ENCODE measurements at regions not wholly inside any gene's neighbourhood (a gene's known extent, or its start where the extent isn't known, plus 50 kb on each side); places are given as distances from the start of the nearest gene placed in this dataset.

GRCh38 chr9:2346277-2346913 is 275.2 kb upstream of the VLDLR start:
- no peak for TF ChIP-seq ETS1 (IDR thresholded peaks at IDR 0.05)
- no peak for TF ChIP-seq EZH2 (IDR thresholded peaks at IDR 0.05; ENCODE audit: low read depth, unreplicated experiment)
- no peak for TF ChIP-seq REST (IDR thresholded peaks at IDR 0.05; ENCODE audit: unreplicated experiment)
- no peak for TF ChIP-seq POLR2AphosphoS5 (IDR thresholded peaks at IDR 0.05; ENCODE audit: low read depth)
- no peak for TF ChIP-seq EZH2phosphoT487 (IDR thresholded peaks at IDR 0.05; ENCODE audit: unreplicated experiment)
- TF ChIP-seq ZNF114 (CRISPR knock-in tag; IDR thresholded peaks at IDR 0.05) = no peak
- no peak for TF ChIP-seq ZNF462 (CRISPR knock-in tag; IDR thresholded peaks at IDR 0.05)
- no peak for TF ChIP-seq NANOG (IDR thresholded peaks at IDR 0.05; ENCODE audit: borderline replicate concordance)
- no peak for TF ChIP-seq STAT1 (IDR thresholded peaks at IDR 0.05; ENCODE audit: unreplicated experiment)
- TF ChIP-seq CTCF (conservative IDR thresholded peaks at IDR 0.05; ENCODE audit: low read depth in 2 of 2) = no peak
- no peak for TF ChIP-seq CREB1 (CRISPR knock-in tag; IDR thresholded peaks at IDR 0.05; ENCODE audit: low read depth)
- no peak for TF ChIP-seq ZNF331 (CRISPR knock-in tag; IDR thresholded peaks at IDR 0.05; ENCODE audit: low read depth)
- TF ChIP-seq JUNB (IDR thresholded peaks at IDR 0.05; ENCODE audit: unreplicated experiment) = no peak
- no peak for ATAC-seq
- H3K4me2 ChIP-seq = no peak overlapping the region
- H3K4me1 ChIP-seq (ENCODE audit: insufficient read depth) = no peaks in the 10 kb centered on the region
- H3F3A ChIP-seq (replicated peaks; ENCODE audit: low read depth) = no peaks in the 10 kb centered on the region
- no peaks in the 10 kb centered on the region for H3K27me3 Mint-ChIP-seq (ENCODE audit: insufficient read depth, low read depth, poor library complexity)
- no peak overlapping the region for H3K4me3 ChIP-seq
- DNase-seq (ENCODE audit: low spot score) = no peak
- no peak overlapping the region for H3K27ac ChIP-seq (ENCODE audit: low read depth)
- no peak overlapping the region for H3K27ac Mint-ChIP-seq
- no peak overlapping the region for H3K4me3 Mint-ChIP-seq
- H3K36me3 Mint-ChIP-seq (ENCODE audit: low read depth) = peaks cover 18% of the 10 kb centered on the region; the same call in 2 of the 3 replicates
- H4K20me1 ChIP-seq (replicated peaks; ENCODE audit: insufficient read depth) = no peaks in the 10 kb centered on the region
- no peaks in the 10 kb centered on the region for H3K79me2 ChIP-seq (replicated peaks; ENCODE audit: insufficient read depth)
- H3K27me3 ChIP-seq (ENCODE audit: insufficient read depth) = no peaks in the 10 kb centered on the region
- H2AFZ ChIP-seq = no peak overlapping the region
- H3K4me1 Mint-ChIP-seq = no peaks in the 10 kb centered on the region
- H3K9me3 Mint-ChIP-seq = peaks cover 21% of the 10 kb centered on the region
- peaks cover 26% of the 10 kb centered on the region for H3K9me2 ChIP-seq (ENCODE audit: insufficient read depth)
- H3K36me3 ChIP-seq (ENCODE audit: insufficient read depth) = 0 out of 2 replicates have a peak, but pooled peaks cover 6% of the 10 kb centered on the region
